Neural cell (in vitro differentiated cells): ENCODE measurements at regions not wholly inside any gene's neighbourhood (a gene's known extent, or its start where the extent isn't known, plus 50 kb on each side); places are given as distances from the start of the nearest gene placed in this dataset.

Experiments
- H2AFZ ChIP-seq: fragments of 200-600, 300-800 bp; sonication (generic), shearing (Covaris generic); 2 replicates; pipeline ENCODE4 v1.6.0; 2014; ENCODE audit warnings: low read depth, mild to moderate bottlenecking, antibody characterized with exemption, low read length, moderate library complexity
- H3F3A ChIP-seq: fragments of 200-600 bp; shearing (Covaris generic); 2 replicates; pipeline ENCODE4 v1.6.1; 2016; ENCODE audit warnings: mild to moderate bottlenecking, moderate library complexity, mixed read lengths, antibody characterized with exemption, low read length; ENCODE audit not compliant: insufficient read depth, poor library complexity, severe bottlenecking
- H3K27ac ChIP-seq: fragments of 200-600, 300-800 bp; sonication (generic), shearing (Covaris generic); 2 replicates; pipeline ENCODE4 v1.5.1; 2014; ENCODE audit warnings: mild to moderate bottlenecking, low read length, moderate library complexity
- H3K27me3 ChIP-seq: fragments of 300-800, 200-600 bp; sonication (generic), shearing (Covaris generic); 2 replicates; pipeline ENCODE4 v1.6.0; 2014; ENCODE audit warnings: mild to moderate bottlenecking, low read depth, low read length, moderate library complexity; ENCODE audit not compliant: insufficient read depth
- H3K36me3 ChIP-seq: fragments of 300-800, 200-600 bp; sonication (generic), shearing (Covaris generic); 2 replicates; pipeline ENCODE4 v1.5.1; 2014; ENCODE audit warnings: mild to moderate bottlenecking, antibody characterized with exemption, low read length, moderate library complexity; ENCODE audit not compliant: insufficient read depth
- H3K4me2 ChIP-seq: fragments of 300-800, 200-600 bp; sonication (generic), shearing (Covaris generic); 2 replicates; pipeline ENCODE4 v1.6.0; 2014; ENCODE audit warnings: mild to moderate bottlenecking, low read length
- H3K4me3 ChIP-seq: fragments of 300-800, 200-600 bp; sonication (generic), shearing (Covaris generic); 2 replicates; pipeline ENCODE4 v1.5.1; 2014; ENCODE audit warnings: mild to moderate bottlenecking, low read length, moderate library complexity
- H3K79me2 ChIP-seq: fragments of 200-600 bp; shearing (Covaris generic); replicated peaks from 2 replicates; pipeline ENCODE4 v1.6.0; 2014; ENCODE audit warnings: mild to moderate bottlenecking, low read length, moderate library complexity; ENCODE audit not compliant: insufficient read depth
- H3K9ac ChIP-seq: fragments of 300-800, 200-600 bp; sonication (generic), shearing (Covaris generic); 2 replicates; pipeline ENCODE4 v1.6.1; 2016; ENCODE audit warnings: mild to moderate bottlenecking, low read length, mixed read lengths
- H3K9me2 ChIP-seq: fragments of 200-600 bp; shearing (Covaris generic); 2 replicates; pipeline ENCODE4 v1.6.1; 2016; ENCODE audit warnings: mild to moderate bottlenecking, low read length, mixed read lengths; ENCODE audit not compliant: insufficient read depth
- H3K9me3 ChIP-seq: fragments of 200-600, 300-800 bp; sonication (generic), shearing (Covaris generic); 2 replicates; pipeline ENCODE4 v1.6.1; 2016; ENCODE audit warnings: mild to moderate bottlenecking, mixed run types, low read length, moderate library complexity, mixed read lengths
- H4K20me1 ChIP-seq: fragments of 200-600 bp; shearing (Covaris generic); 2 replicates; pipeline ENCODE4 v1.6.1; 2016; ENCODE audit warnings: mild to moderate bottlenecking, mixed run types; ENCODE audit not compliant: insufficient read depth
- EP300 ChIP-seq: fragments of 450-650 bp; conservative IDR thresholded peaks from 2 replicates; pipeline ENCODE4 v1.6.1; 2014; ENCODE audit warnings: antibody characterized with exemption, mild to moderate bottlenecking, moderate library complexity; ENCODE audit not compliant: poor library complexity, severe bottlenecking
- EZH2 ChIP-seq: fragments of 200-600, 300-800 bp; shearing (Covaris generic), sonication (generic); IDR thresholded peaks from 2 replicates; pipeline ENCODE4 v1.6.1; 2014; ENCODE audit warnings: antibody characterized with exemption, low read length, borderline replicate concordance, mild to moderate bottlenecking; ENCODE audit not compliant: insufficient read depth, poor library complexity, severe bottlenecking
- MXI1 ChIP-seq: fragments of 450-650 bp; conservative IDR thresholded peaks from 2 replicates; pipeline ENCODE4 v1.6.1; 2014; ENCODE audit warnings: antibody characterized with exemption, mild to moderate bottlenecking; ENCODE audit not compliant: poor library complexity, severe bottlenecking
- POLR2AphosphoS5 ChIP-seq: IDR thresholded peaks from 2 replicates; pipeline ENCODE4 v1.6.1; 2012
- RAD21 ChIP-seq: fragments of 450-650 bp; conservative IDR thresholded peaks from 2 replicates; pipeline ENCODE4 v1.6.1; 2014; ENCODE audit warnings: antibody characterized with exemption, mild to moderate bottlenecking, moderate library complexity
- REST ChIP-seq: IDR thresholded peaks from 2 replicates; pipeline ENCODE4 v1.6.1; 2012; ENCODE audit warnings: borderline replicate concordance
- SMC3 ChIP-seq: fragments of 450-650 bp; conservative IDR thresholded peaks from 2 replicates; pipeline ENCODE4 v1.6.1; 2014; ENCODE audit warnings: antibody characterized with exemption, mild to moderate bottlenecking, moderate library complexity; ENCODE audit not compliant: poor library complexity
- TAF1 ChIP-seq: IDR thresholded peaks from 2 replicates; pipeline ENCODE4 v1.6.1; 2012; ENCODE audit warnings: low read depth
- TF ChIP-seq, protein P1 (sequence below): fragments of 450-650 bp; IDR thresholded peaks from 2 replicates; pipeline ENCODE4 v1.5.1; 2014; ENCODE audit warnings: antibody characterized with exemption, mild to moderate bottlenecking, moderate library complexity; ENCODE audit not compliant: poor library complexity, severe bottlenecking

DNA sequence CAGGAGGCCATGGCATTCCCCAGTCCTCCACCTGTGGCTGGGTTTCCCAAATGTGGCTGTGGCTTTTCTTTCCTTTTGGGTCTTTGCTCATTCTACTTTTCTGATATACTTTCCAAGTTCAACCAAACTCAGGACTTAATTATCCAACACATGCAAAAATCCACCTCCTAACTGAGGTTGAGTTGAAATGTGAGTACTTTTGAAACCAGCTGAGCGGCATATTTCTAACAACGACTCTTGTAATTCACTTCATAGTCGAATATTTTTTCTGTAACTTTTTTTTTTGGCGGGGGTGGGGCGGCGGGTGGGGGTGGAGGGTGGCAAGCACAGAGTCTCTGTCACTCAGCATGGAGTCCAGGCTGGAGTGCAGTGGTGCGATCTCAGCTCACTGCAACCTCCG is 165.2 kb upstream of the PITRM1 start:
- Histone ChIP-seq H3K79me2 (no peaks in the 10 kb centered on the region), H3K4me3 (no peak overlapping the region), H3K9me2 (no peaks in the 10 kb centered on the region), H3F3A (no peaks in the 10 kb centered on the region), H4K20me1 (no peaks in the 10 kb centered on the region), H3K36me3 (no peaks in the 10 kb centered on the region), H3K9ac (no peak overlapping the region), H2AFZ (no peak overlapping the region), H3K27me3 (no peaks in the 10 kb centered on the region), H3K4me2 (no peak overlapping the region), H3K9me3 (no peaks in the 10 kb centered on the region), H3K27ac (no peak overlapping the region)
- TF ChIP-seq RAD21 (no peak), TAF1 (no peak), EZH2 (no peak), SMC3 (no peak), POLR2AphosphoS5 (no peak), REST (no peak), MXI1 (no peak), EP300 (no peak)

- Histone ChIP-seq H3K4me2 (no peak overlapping the region), H3K27ac (no peak overlapping the region), H3K27me3 (no peaks in the 10 kb centered on the region), H2AFZ (no peak overlapping the region), H3F3A (no peaks in the 10 kb centered on the region), H3K36me3 (no peaks in the 10 kb centered on the region), H4K20me1 (no peaks in the 10 kb centered on the region), H3K9me2 (no peaks in the 10 kb centered on the region), H3K9ac (no peak overlapping the region), H3K9me3 (no peaks in the 10 kb centered on the region), H3K4me3 (no peak overlapping the region), H3K79me2 (no peaks in the 10 kb centered on the region)
- TF ChIP-seq REST (no peak), SMC3 (no peak), TAF1 (no peak), EP300 (no peak), EZH2 (no peak), MXI1 (no peak), POLR2AphosphoS5 (no peak), RAD21 (no peak)
- TF ChIP-seq, protein P1, sequence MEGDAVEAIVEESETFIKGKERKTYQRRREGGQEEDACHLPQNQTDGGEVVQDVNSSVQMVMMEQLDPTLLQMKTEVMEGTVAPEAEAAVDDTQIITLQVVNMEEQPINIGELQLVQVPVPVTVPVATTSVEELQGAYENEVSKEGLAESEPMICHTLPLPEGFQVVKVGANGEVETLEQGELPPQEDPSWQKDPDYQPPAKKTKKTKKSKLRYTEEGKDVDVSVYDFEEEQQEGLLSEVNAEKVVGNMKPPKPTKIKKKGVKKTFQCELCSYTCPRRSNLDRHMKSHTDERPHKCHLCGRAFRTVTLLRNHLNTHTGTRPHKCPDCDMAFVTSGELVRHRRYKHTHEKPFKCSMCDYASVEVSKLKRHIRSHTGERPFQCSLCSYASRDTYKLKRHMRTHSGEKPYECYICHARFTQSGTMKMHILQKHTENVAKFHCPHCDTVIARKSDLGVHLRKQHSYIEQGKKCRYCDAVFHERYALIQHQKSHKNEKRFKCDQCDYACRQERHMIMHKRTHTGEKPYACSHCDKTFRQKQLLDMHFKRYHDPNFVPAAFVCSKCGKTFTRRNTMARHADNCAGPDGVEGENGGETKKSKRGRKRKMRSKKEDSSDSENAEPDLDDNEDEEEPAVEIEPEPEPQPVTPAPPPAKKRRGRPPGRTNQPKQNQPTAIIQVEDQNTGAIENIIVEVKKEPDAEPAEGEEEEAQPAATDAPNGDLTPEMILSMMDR, result no peak
These were observed 164.2 kb upstream of the PITRM1 start for GRCh38 chr10:3336673-3337293.
